Liver (tissue), 3 donors: ENCODE measurements at regions not wholly inside any gene's neighbourhood (a gene's known extent, or its start where the extent isn't known, plus 50 kb on each side); places are given as distances from the start of the nearest gene placed in this dataset.

Experiments used
- CTCF ChIP-seq: fragments of 150-350 bp; IDR thresholded peaks from 2 replicates; pipeline ENCODE4 v1.5.1; 2017; ENCODE audit warnings: improper control_type of control experiment, low read depth, low read length; ENCODE audit not compliant: missing input control
- RXRA ChIP-seq, 2 donors: IDR thresholded peaks; 2 replicates each; pipeline ENCODE4 v1.6.1; 2017 to 2018; ENCODE audit warnings: antibody characterized with exemption in 2 of 2, mild to moderate bottlenecking in 1 of 2
- donor health status: healthy.
- donor health status: healthy.

DNA sequence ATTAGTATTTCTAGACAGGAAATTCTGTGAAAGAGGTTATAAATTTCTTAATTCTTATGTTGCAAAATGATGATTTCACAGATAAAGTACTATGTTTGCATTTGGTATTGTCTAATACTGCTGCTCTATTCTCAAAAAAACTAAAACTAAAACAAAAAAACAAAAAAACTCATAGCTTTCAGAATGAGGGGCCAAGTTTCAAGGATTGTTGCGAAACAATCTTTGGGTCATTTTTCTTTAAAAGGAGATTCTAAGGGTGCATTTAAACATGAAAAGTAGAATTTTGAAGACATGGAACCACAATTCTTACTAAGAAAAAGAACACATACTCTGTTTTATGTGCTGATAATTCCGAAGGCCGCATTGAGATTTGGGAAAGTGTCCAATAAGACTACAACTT, 645.1 kb downstream of the ADGRL2 start:
- TF ChIP-seq RXRA (IDR thresholded peaks at IDR 0.05) (no peak), CTCF (no peak)
